GM21447 (cell line): ENCODE measurements at regions not wholly inside any gene's neighbourhood (a gene's known extent, or its start where the extent isn't known, plus 50 kb on each side); places are given as distances from the start of the nearest gene placed in this dataset.

ENCODE experiments used
- ATAC-seq: cut with Tn5 transposase; IDR thresholded peaks from one replicate; pipeline ENCODE4 v1.9.1; 2021; ENCODE audit not compliant: unreplicated experiment

GRCh38 chr14:100955201-100955600 lies 51.7 kb upstream of the RTL1 start:
- ATAC-seq: no peak

GRCh38 chr14:100962494-100962893 lies 59.0 kb upstream of the RTL1 start:
- no peak for ATAC-seq

GRCh38 chr14:100965296-100965695 lies 61.8 kb upstream of the RTL1 start:
- ATAC-seq: no peak

- ATAC-seq: no peak
These were observed 63.7 kb upstream of the RTL1 start for GRCh38 chr14:100967178-100967577.

- no peak for ATAC-seq
These were observed 64.4 kb upstream of the RTL1 start for GRCh38 chr14:100967930-100968329.

- no peak for ATAC-seq
These were observed 68.8 kb upstream of the RTL1 start for GRCh38 chr14:100972118-100972897.

- no peak for ATAC-seq
These were observed 72.1 kb upstream of the RTL1 start for GRCh38 chr14:100975671-100976070.

GRCh38 chr14:100979079-100979478 lies 75.6 kb upstream of the RTL1 start:
- no peak for ATAC-seq

GRCh38 chr14:100979780-100980179 lies 76.3 kb upstream of the RTL1 start:
- no peak for ATAC-seq

- no peak for ATAC-seq
These were observed 77.3 kb upstream of the RTL1 start for GRCh38 chr14:100980823-100981222.

- no peak for ATAC-seq
These were observed 78.3 kb upstream of the RTL1 start for GRCh38 chr14:100981809-100982208.

- no peak for ATAC-seq
These were observed 78.8 kb upstream of the RTL1 start for GRCh38 chr14:100982353-100982752.

- ATAC-seq: no peak
These were observed 79.2 kb upstream of the RTL1 start for GRCh38 chr14:100982762-100983161.

- no peak for ATAC-seq
These were observed 80.2 kb upstream of the RTL1 start for GRCh38 chr14:100983710-100984109.

- ATAC-seq: no peak
These were observed 84.5 kb upstream of the RTL1 start for GRCh38 chr14:100988011-100988410.

GRCh38 chr14:100988411-100988900 lies 84.9 kb upstream of the RTL1 start:
- no peak for ATAC-seq

- no peak for ATAC-seq
These were observed 85.4 kb upstream of the RTL1 start for GRCh38 chr14:100988956-100989355.

GRCh38 chr14:100989924-100990323 lies 86.4 kb upstream of the RTL1 start:
- no peak for ATAC-seq

- ATAC-seq: no peak
These were observed 90.6 kb upstream of the RTL1 start for GRCh38 chr14:100994082-100994481.

GRCh38 chr14:100994756-100995330 lies 91.3 kb upstream of the RTL1 start:
- ATAC-seq: no peak

GRCh38 chr14:101000711-101001250 lies 97.3 kb upstream of the RTL1 start:
- no peak for ATAC-seq

- no peak for ATAC-seq
These were observed 98.0 kb upstream of the RTL1 start for GRCh38 chr14:101001311-101002069.
